ENCODE measurements at regions not wholly inside any gene's neighbourhood (a gene's known extent, or its start where the extent isn't known, plus 50 kb on each side); places are given as distances from the start of the nearest gene placed in this dataset.
A peak's percentile ranks its signal among the peaks of the same experiment; 100 is the strongest.

GRCh38 chr10:84007482-84007881 lies 131.8 kb upstream of the GHITM start:
- Histone ChIP-seq H3K4me3 (ENCODE audit: low read length) (no peak overlapping the region), H4K20me1 (ENCODE audit: insufficient read depth, low read length) (no peaks in the 10 kb centered on the region), H2AFZ (ENCODE audit: low read length) (no peak overlapping the region), H3F3A (ENCODE audit: insufficient read depth, low read length) (no peaks in the 10 kb centered on the region), H3K4me2 (ENCODE audit: low read depth, low read length) (no peak overlapping the region), H3K36me3 (replicated peaks; ENCODE audit: insufficient read depth, low read length) (no peaks in the 10 kb centered on the region), H3K4me1 (ENCODE audit: low read length) (no peaks in the 10 kb centered on the region), H3K27me3 (replicated peaks; ENCODE audit: insufficient read depth, low read length) (no peaks in the 10 kb centered on the region), H3K9me3 (replicated peaks; ENCODE audit: insufficient read depth, low read length) (no peaks in the 10 kb centered on the region), H3K9ac (ENCODE audit: low read length) (no peak overlapping the region), H3K27ac (ENCODE audit: low read length) (no peak overlapping the region), H3K79me2 (ENCODE audit: low read length) (no peaks in the 10 kb centered on the region), H3K9me2 (replicated peaks; ENCODE audit: insufficient read depth, low read length) (no peaks in the 10 kb centered on the region)
- no peak for DNase-seq
- TF ChIP-seq EZH2phosphoT487 (IDR thresholded peaks at IDR 0.05; ENCODE audit: low read length) (no peak), EZH2 (optimal IDR thresholded peaks at IDR 0.05; ENCODE audit: low read depth, low read length) (no peak), CTCF (IDR thresholded peaks at IDR 0.05; ENCODE audit: low read length) (no peak)

- peak; percentile 47 for DNase-seq
- no peaks in the 10 kb centered on the region for H3K36me3 ChIP-seq (replicated peaks; ENCODE audit: insufficient read depth, low read length)
- no peaks in the 10 kb centered on the region for H4K20me1 ChIP-seq (ENCODE audit: insufficient read depth, low read length)
- peaks cover 8% of the 10 kb centered on the region; the same call in 1 of the 2 replicates for H3K4me1 ChIP-seq (ENCODE audit: low read length)
- H3K27ac ChIP-seq (ENCODE audit: low read length), result no peak overlapping the region
- H3K9ac ChIP-seq (ENCODE audit: low read length), result no peak overlapping the region
- H3K4me2 ChIP-seq (ENCODE audit: low read depth, low read length), result no peak overlapping the region
- no peaks in the 10 kb centered on the region for H3K79me2 ChIP-seq (ENCODE audit: low read length)
- H3K9me2 ChIP-seq (replicated peaks; ENCODE audit: insufficient read depth, low read length), result no peaks in the 10 kb centered on the region
- H3K27me3 ChIP-seq (replicated peaks; ENCODE audit: insufficient read depth, low read length), result no peaks in the 10 kb centered on the region
- no peaks in the 10 kb centered on the region for H3F3A ChIP-seq (ENCODE audit: insufficient read depth, low read length)
- H2AFZ ChIP-seq (ENCODE audit: low read length), result no peak overlapping the region
- no peaks in the 10 kb centered on the region for H3K9me3 ChIP-seq (replicated peaks; ENCODE audit: insufficient read depth, low read length)
- no peak overlapping the region for H3K4me3 ChIP-seq (ENCODE audit: low read length)
- peak; percentile 93 for TF ChIP-seq CTCF (IDR thresholded peaks at IDR 0.05; ENCODE audit: low read length)
- TF ChIP-seq EZH2 (optimal IDR thresholded peaks at IDR 0.05; ENCODE audit: low read depth, low read length), result no peak
- TF ChIP-seq EZH2phosphoT487 (IDR thresholded peaks at IDR 0.05; ENCODE audit: low read length), result no peak
Measured at GRCh38 chr10:84008878-84009277, 130.4 kb upstream of the GHITM start.

- TF ChIP-seq CTCF (IDR thresholded peaks at IDR 0.05; ENCODE audit: low read length) (no peak), EZH2phosphoT487 (IDR thresholded peaks at IDR 0.05; ENCODE audit: low read length) (no peak), EZH2 (optimal IDR thresholded peaks at IDR 0.05; ENCODE audit: low read depth, low read length) (no peak)
- no peaks in the 10 kb centered on the region for H3K36me3 ChIP-seq (replicated peaks; ENCODE audit: insufficient read depth, low read length)
- H4K20me1 ChIP-seq (ENCODE audit: insufficient read depth, low read length), result no peaks in the 10 kb centered on the region
- no peak overlapping the region for H3K27ac ChIP-seq (ENCODE audit: low read length)
- H3K4me2 ChIP-seq (ENCODE audit: low read depth, low read length), result no peak overlapping the region
- H3K79me2 ChIP-seq (ENCODE audit: low read length), result no peaks in the 10 kb centered on the region
- no peaks in the 10 kb centered on the region for H3K9me3 ChIP-seq (replicated peaks; ENCODE audit: insufficient read depth, low read length)
- DNase-seq, result no peak
- no peaks in the 10 kb centered on the region for H3K9me2 ChIP-seq (replicated peaks; ENCODE audit: insufficient read depth, low read length)
- peaks cover 8% of the 10 kb centered on the region; the same call in 1 of the 2 replicates for H3K4me1 ChIP-seq (ENCODE audit: low read length)
- H3K4me3 ChIP-seq (ENCODE audit: low read length), result no peak overlapping the region
- no peaks in the 10 kb centered on the region for H3F3A ChIP-seq (ENCODE audit: insufficient read depth, low read length)
- H3K9ac ChIP-seq (ENCODE audit: low read length), result no peak overlapping the region
- H3K27me3 ChIP-seq (replicated peaks; ENCODE audit: insufficient read depth, low read length), result no peaks in the 10 kb centered on the region
- no peak overlapping the region for H2AFZ ChIP-seq (ENCODE audit: low read length)
Measured at GRCh38 chr10:84012431-84012830, 126.9 kb upstream of the GHITM start.

Measured in MM.1S (cell line).